SK-N-SH (cell line): ENCODE measurements at regions not wholly inside any gene's neighbourhood (a gene's known extent, or its start where the extent isn't known, plus 50 kb on each side); places are given as distances from the start of the nearest gene placed in this dataset.

Experiments
- CTCF ChIA-PET: fragments of 300-600, 350-600 bp; formaldehyde crosslinking; extraction: SDS; loops from one replicate; lab custom pipeline; 2021; lab: Yijun Ruan, JAX
- POLR2A ChIA-PET: fragments of 350-600 bp; sonication (Branson Sonifier 250); formaldehyde crosslinking; extraction: SDS; loops from one replicate; lab custom pipeline; 2020; ENCODE audit warnings: antibody characterized with exemption, inconsistent platforms; lab: Yijun Ruan, JAX
- DNase-seq: peaks from one replicate; pipeline ENCODE4 v3.0.0; 2012
- H2AFZ ChIP-seq: fragments of 200-600 bp; sonication (generic); 2 replicates; pipeline ENCODE4 v1.8.1; 2016; ENCODE audit warnings: antibody characterized with exemption, mild to moderate bottlenecking, low read depth
- H3F3A ChIP-seq: fragments of 200-600 bp; sonication (generic); replicated peaks from 2 replicates; pipeline ENCODE3; 2016; ENCODE audit warnings: antibody characterized with exemption, mild to moderate bottlenecking; ENCODE audit not compliant: insufficient read depth
- H3K27ac ChIP-seq, 2 experiments: fragments of 200-500 bp in 1 of 2; fragments of 200-600 bp in 1 of 2; sonication (Bioruptor generic) in 1 of 2; sonication (generic), shearing (Covaris generic) in 1 of 2; 2 replicates each; pipeline versions ENCODE4 v1.5.1 to v1.6.1; 2014 to 2016; ENCODE audit warnings: low read depth in 2 of 2, inconsistent platforms in 1 of 2, low read length in 1 of 2, mild to moderate bottlenecking in 1 of 2, mixed read lengths in 1 of 2
- H3K27me3 ChIP-seq: fragments of 200-600 bp; sonication (generic), shearing (Covaris generic); 2 replicates; pipeline ENCODE4 v1.6.1; 2016; ENCODE audit warnings: mixed run types; ENCODE audit not compliant: insufficient read depth
- H3K36me3 ChIP-seq, 2 experiments: fragments of 200-500 bp in 1 of 2; fragments of 200-600 bp in 1 of 2; sonication (Bioruptor generic) in 1 of 2; sonication (generic) in 1 of 2; replicated peaks in 1 of 2; 2 replicates each; pipeline versions ENCODE3 to v1.5.1; 2014 to 2016; ENCODE audit warnings: low read length in 1 of 2, mild to moderate bottlenecking in 1 of 2; ENCODE audit not compliant: insufficient read depth in 2 of 2, control insufficient read depth in 1 of 2
- H3K4me1 ChIP-seq, 2 experiments: fragments of 200-500 bp in 1 of 2; fragments of 200-600 bp in 1 of 2; sonication (Bioruptor generic) in 1 of 2; sonication (generic), shearing (Covaris generic) in 1 of 2; 2 replicates each; pipeline versions ENCODE4 v1.5.1 to v1.6.1; 2014 to 2016; ENCODE audit warnings: low read depth in 1 of 2, low read length in 1 of 2, mixed run types in 1 of 2; ENCODE audit not compliant: insufficient read depth in 2 of 2, control insufficient read depth in 1 of 2
- H3K4me2 ChIP-seq: fragments of 200-600 bp; sonication (generic), shearing (Covaris generic); 2 replicates; pipeline ENCODE4 v1.6.1; 2017; ENCODE audit warnings: mixed run types
- H3K4me3 ChIP-seq, 2 experiments: fragments of 200-500 bp in 1 of 2; fragments of 200-600 bp in 1 of 2; sonication (Bioruptor generic) in 1 of 2; sonication (generic), shearing (Covaris generic) in 1 of 2; 2 replicates each; pipeline versions ENCODE4 v1.5.1 to v1.8.1; 2014 to 2016; ENCODE audit warnings: low read depth in 2 of 2, inconsistent platforms in 1 of 2, low read length in 1 of 2, mild to moderate bottlenecking in 1 of 2, mixed read lengths in 1 of 2, moderate library complexity in 1 of 2
- H3K79me2 ChIP-seq: fragments of 200-600 bp; sonication (generic); 2 replicates; pipeline ENCODE4 v1.8.1; 2017; ENCODE audit warnings: mild to moderate bottlenecking; ENCODE audit not compliant: insufficient read depth
- H3K9ac ChIP-seq: fragments of 200-600 bp; sonication (generic); 2 replicates; pipeline ENCODE4 v1.6.1; 2017; ENCODE audit warnings: mixed run types
- H3K9me2 ChIP-seq: fragments of 200-600 bp; sonication (generic); 2 replicates; pipeline ENCODE4 v1.6.1; 2017; ENCODE audit warnings: mixed run types
- H3K9me3 ChIP-seq: fragments of 200-600 bp; sonication (generic); 2 replicates; pipeline ENCODE4 v1.6.1; 2017; ENCODE audit warnings: mixed run types, mild to moderate bottlenecking, moderate library complexity
- H4K20me1 ChIP-seq: fragments of 200-600 bp; sonication (generic); 2 replicates; pipeline ENCODE4 v1.6.1; 2017; ENCODE audit warnings: mild to moderate bottlenecking, mixed run types; ENCODE audit not compliant: insufficient read depth
- CTCF ChIP-seq: fragments of 200-600 bp; sonication (generic); IDR thresholded peaks from 2 replicates; pipeline ENCODE4 v1.6.1; 2017; ENCODE audit warnings: antibody characterized with exemption, mild to moderate bottlenecking, moderate library complexity
- ELF1 ChIP-seq: IDR thresholded peaks from 2 replicates; pipeline ENCODE4 v1.4.0; 2012
- EP300 ChIP-seq, 2 experiments: IDR thresholded peaks; 2 replicates each; pipeline versions ENCODE4 v1.4.0 to v1.6.1; 2012; ENCODE audit warnings: borderline replicate concordance in 1 of 2, low read depth in 1 of 2, low read length in 1 of 2
- EZH2phosphoT487 ChIP-seq: fragments of 200-600 bp; sonication (generic); IDR thresholded peaks from 2 replicates; pipeline ENCODE4 v1.6.1; 2017; ENCODE audit warnings: low read depth, mixed run types, mild to moderate bottlenecking, antibody characterized with exemption, moderate library complexity, borderline replicate concordance
- FOXJ3 ChIP-seq: sonication (generic); formaldehyde crosslinking; IDR thresholded peaks from 2 replicates; pipeline ENCODE4 v1.5.1; 2020; ENCODE audit warnings: mild to moderate bottlenecking, missing genetic modification reagents
- FOXM1 ChIP-seq: IDR thresholded peaks from 2 replicates; pipeline ENCODE4 v1.4.0; 2012; ENCODE audit warnings: low read depth, mild to moderate bottlenecking
- GABPA ChIP-seq: IDR thresholded peaks from 2 replicates; pipeline ENCODE4 v1.4.0; 2012; ENCODE audit warnings: low read depth, mild to moderate bottlenecking
- GATA2 ChIP-seq: sonication (generic); formaldehyde crosslinking; IDR thresholded peaks from 2 replicates; pipeline ENCODE4 v1.5.0; 2020; ENCODE audit warnings: mild to moderate bottlenecking, missing genetic modification reagents
- JUND ChIP-seq: IDR thresholded peaks from 2 replicates; pipeline ENCODE4 v1.4.0; 2012
- MAX ChIP-seq: IDR thresholded peaks from 2 replicates; pipeline ENCODE4 v1.4.0; 2012; ENCODE audit warnings: low read depth
- MEF2A ChIP-seq: IDR thresholded peaks from 2 replicates; pipeline ENCODE4 v1.4.0; 2012; ENCODE audit warnings: low read depth, borderline replicate concordance
- MXI1 ChIP-seq: IDR thresholded peaks from 2 replicates; pipeline ENCODE4 v1.6.1; 2012; ENCODE audit warnings: mild to moderate bottlenecking, low read depth, low read length, improper control_type of control experiment
- POLR2AphosphoS5 ChIP-seq: IDR thresholded peaks from 2 replicates; pipeline ENCODE4 v1.6.1; 2012; ENCODE audit warnings: low read depth, low read length
- RAD21 ChIP-seq: IDR thresholded peaks from 2 replicates; pipeline ENCODE4 v1.6.1; 2012; ENCODE audit warnings: mild to moderate bottlenecking, low read length
- RFX5 ChIP-seq: IDR thresholded peaks from 2 replicates; pipeline ENCODE4 v1.6.1; 2012; ENCODE audit warnings: mild to moderate bottlenecking, improper control_type of control experiment, low read length
- RXRA ChIP-seq: IDR thresholded peaks from 2 replicates; pipeline ENCODE4 v1.4.0; 2012; ENCODE audit warnings: low read depth, mild to moderate bottlenecking, borderline replicate concordance
- SMC3 ChIP-seq: IDR thresholded peaks from 2 replicates; pipeline ENCODE4 v1.6.1; 2012; ENCODE audit warnings: low read depth, low read length, improper control_type of control experiment
- TEAD4 ChIP-seq: IDR thresholded peaks from 2 replicates; pipeline ENCODE4 v1.4.0; 2012; ENCODE audit warnings: mild to moderate bottlenecking, borderline replicate concordance; ENCODE audit not compliant: insufficient read depth
- USF1 ChIP-seq: IDR thresholded peaks from 2 replicates; pipeline ENCODE4 v1.4.0; 2012; ENCODE audit warnings: low read depth, borderline replicate concordance
- WGBS: methylation state at CpG from one replicate; pipeline ENCODE4 v1.1.6; 2017; ENCODE audit warnings: low lambda C conversion rate; 5-methylcytosine and 5-hydroxymethylcytosine counted together
- TF ChIP-seq, protein P1 (sequence below): fragments of 150-350 bp; IDR thresholded peaks from 2 replicates; pipeline ENCODE4 v1.6.1; 2016; ENCODE audit warnings: mild to moderate bottlenecking, low read depth, low read length

GRCh38 chr17:34201225-34201624 is 53.9 kb upstream of the CCL2 start (continued):
- TF ChIP-seq MAX, result no peak
- no peak for TF ChIP-seq SMC3

GRCh38 chr17:34201767-34202166 is 53.3 kb upstream of the CCL2 start:
- Histone ChIP-seq H3K9me3 (no peaks in the 10 kb centered on the region; the same call in 1 of the 2 replicates), H3K4me2 (no peak overlapping the region), H3K4me1 (no peaks in the 10 kb centered on the region), H3K9me2 (no peaks in the 10 kb centered on the region), H3K27me3 (no peaks in the 10 kb centered on the region), H3K27ac (no peak overlapping the region), H2AFZ (no peak overlapping the region), H3K9ac (no peak overlapping the region), H3F3A (peaks cover 2% of the 10 kb centered on the region), H3K4me3 (no peak overlapping the region), H4K20me1 (no peaks in the 10 kb centered on the region), H3K79me2 (no peaks in the 10 kb centered on the region), H3K36me3 (no peaks in the 10 kb centered on the region)
- 79% methylated on average over 4 of the region's 4 CpGs for WGBS
- DNase-seq, result no peak
- ChIA-PET POLR2A (no interaction called here), CTCF (interaction anchor here (1.0 to 8.8 kb wide), 12 partner anchors 10 to 451 kb away, joined by 3 to 350 read pairs (median 6); partner anchors contain the start of genes CCL1 and CCL13)
- TF ChIP-seq POLR2AphosphoS5 (no peak), ELF1 (no peak), USF1 (no peak), MAX (no peak), JUND (no peak), RAD21 (no peak), TEAD4 (no peak), GATA2 (no peak), MEF2A (no peak), FOXM1 (no peak), MXI1 (no peak), GABPA (no peak), EP300 (IDR thresholded peaks at IDR 0.05; ENCODE audit: borderline replicate concordance in 1 of 2, low read depth in 1 of 2, low read length in 1 of 2) (no peak), EZH2phosphoT487 (no peak), FOXJ3 (CRISPR knock-in tag) (no peak), RFX5 (no peak), CTCF (no peak), RXRA (no peak)
- TF ChIP-seq, protein P1, sequence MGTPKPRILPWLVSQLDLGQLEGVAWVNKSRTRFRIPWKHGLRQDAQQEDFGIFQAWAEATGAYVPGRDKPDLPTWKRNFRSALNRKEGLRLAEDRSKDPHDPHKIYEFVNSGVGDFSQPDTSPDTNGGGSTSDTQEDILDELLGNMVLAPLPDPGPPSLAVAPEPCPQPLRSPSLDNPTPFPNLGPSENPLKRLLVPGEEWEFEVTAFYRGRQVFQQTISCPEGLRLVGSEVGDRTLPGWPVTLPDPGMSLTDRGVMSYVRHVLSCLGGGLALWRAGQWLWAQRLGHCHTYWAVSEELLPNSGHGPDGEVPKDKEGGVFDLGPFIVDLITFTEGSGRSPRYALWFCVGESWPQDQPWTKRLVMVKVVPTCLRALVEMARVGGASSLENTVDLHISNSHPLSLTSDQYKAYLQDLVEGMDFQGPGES, result no peak
